ENCODE measurements at regions not wholly inside any gene's neighbourhood (a gene's known extent, or its start where the extent isn't known, plus 50 kb on each side); places are given as distances from the start of the nearest gene placed in this dataset.

DNA sequence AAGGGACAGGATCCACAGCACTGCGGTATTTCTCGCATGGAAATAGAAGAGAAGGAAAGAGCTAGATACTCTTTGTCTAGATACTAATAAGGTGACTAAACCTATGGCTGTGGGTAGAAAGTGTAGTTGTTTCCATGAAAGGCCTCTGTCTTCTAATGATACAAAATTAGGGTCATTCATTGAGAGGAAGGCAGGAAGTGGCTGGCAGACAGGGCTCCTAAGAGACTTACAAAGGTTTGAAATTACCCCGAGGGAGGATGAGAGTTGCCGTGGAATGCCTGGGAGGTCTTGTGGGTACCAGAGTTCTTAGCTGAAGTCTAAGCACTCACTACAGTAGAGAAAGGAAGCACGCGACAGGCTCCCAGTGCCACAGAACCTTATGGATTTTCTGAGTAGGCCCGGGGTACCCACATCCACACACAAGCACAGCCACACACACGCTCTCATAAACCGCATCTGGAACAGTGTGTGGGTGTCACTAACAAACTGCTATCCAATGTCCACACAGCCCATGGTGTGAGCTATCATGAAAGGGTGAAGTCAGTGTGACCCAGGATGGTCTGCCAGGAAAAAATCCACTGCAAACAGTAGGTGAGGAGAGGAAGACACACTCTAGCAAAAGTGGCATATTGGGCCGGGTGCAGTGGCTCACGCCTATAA, 221.4 kb downstream of the FAM43A start (continued):
- TF ChIP-seq GATA2 (CRISPR knock-in tag; IDR thresholded peaks at IDR 0.05) (no peak), CHD2 (IDR thresholded peaks at IDR 0.05; ENCODE audit: low read length, partially characterized antibody) (no peak), EZH2phosphoT487 (IDR thresholded peaks at IDR 0.05; ENCODE audit: borderline replicate concordance, low read depth) (no peak), TEAD4 (IDR thresholded peaks at IDR 0.05; ENCODE audit: borderline replicate concordance, insufficient read depth) (no peak)
- TF ChIP-seq, protein P1, sequence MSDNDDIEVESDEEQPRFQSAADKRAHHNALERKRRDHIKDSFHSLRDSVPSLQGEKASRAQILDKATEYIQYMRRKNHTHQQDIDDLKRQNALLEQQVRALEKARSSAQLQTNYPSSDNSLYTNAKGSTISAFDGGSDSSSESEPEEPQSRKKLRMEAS (IDR thresholded peaks at IDR 0.05; ENCODE audit: low read depth): no peak

DNA sequence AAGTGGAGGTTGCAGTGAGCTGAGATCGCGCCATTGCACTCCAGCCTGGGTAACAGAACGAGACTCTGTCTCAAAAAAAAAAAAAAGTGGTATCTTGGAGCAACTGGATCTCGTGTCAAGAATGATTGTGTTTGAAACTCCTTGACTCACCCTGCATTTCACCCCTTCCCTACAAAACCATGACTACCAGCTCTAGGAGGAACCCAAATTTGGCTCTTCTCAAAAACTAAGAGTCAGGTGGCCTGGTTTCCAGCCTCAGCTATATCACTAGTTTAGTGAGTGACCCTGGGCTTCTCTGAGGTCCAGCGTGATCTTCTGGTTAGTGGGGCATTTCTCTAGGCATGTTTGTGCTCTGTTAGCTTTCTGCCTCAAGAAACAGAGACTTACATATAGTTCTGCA, 222.1 kb downstream of the FAM43A start:
- WGBS (ENCODE audit: low lambda C conversion rate): 26% methylated on average over 5 of the region's 5 CpGs
- no peak overlapping the region for H3K4me3 ChIP-seq (ENCODE audit: low read depth in 2 of 2, low read length in 1 of 2)
- no peak overlapping the region for H3K9ac ChIP-seq
- H4K20me1 ChIP-seq (ENCODE audit: insufficient read depth): no peaks in the 10 kb centered on the region
- H2AFZ ChIP-seq (ENCODE audit: low read depth): no peak overlapping the region
- H3K9me2 ChIP-seq: no peaks in the 10 kb centered on the region
- peaks cover 11% of the 10 kb centered on the region; the same call in 1 of the 2 replicates for H3K27me3 ChIP-seq (ENCODE audit: insufficient read depth)
- TF ChIP-seq, protein P2, sequence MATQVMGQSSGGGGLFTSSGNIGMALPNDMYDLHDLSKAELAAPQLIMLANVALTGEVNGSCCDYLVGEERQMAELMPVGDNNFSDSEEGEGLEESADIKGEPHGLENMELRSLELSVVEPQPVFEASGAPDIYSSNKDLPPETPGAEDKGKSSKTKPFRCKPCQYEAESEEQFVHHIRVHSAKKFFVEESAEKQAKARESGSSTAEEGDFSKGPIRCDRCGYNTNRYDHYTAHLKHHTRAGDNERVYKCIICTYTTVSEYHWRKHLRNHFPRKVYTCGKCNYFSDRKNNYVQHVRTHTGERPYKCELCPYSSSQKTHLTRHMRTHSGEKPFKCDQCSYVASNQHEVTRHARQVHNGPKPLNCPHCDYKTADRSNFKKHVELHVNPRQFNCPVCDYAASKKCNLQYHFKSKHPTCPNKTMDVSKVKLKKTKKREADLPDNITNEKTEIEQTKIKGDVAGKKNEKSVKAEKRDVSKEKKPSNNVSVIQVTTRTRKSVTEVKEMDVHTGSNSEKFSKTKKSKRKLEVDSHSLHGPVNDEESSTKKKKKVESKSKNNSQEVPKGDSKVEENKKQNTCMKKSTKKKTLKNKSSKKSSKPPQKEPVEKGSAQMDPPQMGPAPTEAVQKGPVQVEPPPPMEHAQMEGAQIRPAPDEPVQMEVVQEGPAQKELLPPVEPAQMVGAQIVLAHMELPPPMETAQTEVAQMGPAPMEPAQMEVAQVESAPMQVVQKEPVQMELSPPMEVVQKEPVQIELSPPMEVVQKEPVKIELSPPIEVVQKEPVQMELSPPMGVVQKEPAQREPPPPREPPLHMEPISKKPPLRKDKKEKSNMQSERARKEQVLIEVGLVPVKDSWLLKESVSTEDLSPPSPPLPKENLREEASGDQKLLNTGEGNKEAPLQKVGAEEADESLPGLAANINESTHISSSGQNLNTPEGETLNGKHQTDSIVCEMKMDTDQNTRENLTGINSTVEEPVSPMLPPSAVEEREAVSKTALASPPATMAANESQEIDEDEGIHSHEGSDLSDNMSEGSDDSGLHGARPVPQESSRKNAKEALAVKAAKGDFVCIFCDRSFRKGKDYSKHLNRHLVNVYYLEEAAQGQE (IDR thresholded peaks at IDR 0.05; ENCODE audit: low read depth, low read length): no peak
- TF ChIP-seq POLR2AphosphoS5 (IDR thresholded peaks at IDR 0.05; ENCODE audit: low read depth, low read length) (no peak), NFIC (IDR thresholded peaks at IDR 0.05; ENCODE audit: borderline replicate concordance) (no peak), GABPA (IDR thresholded peaks at IDR 0.05; ENCODE audit: low read depth) (no peak), RCOR1 (IDR thresholded peaks at IDR 0.05; ENCODE audit: low read length) (no peak), EP300 (IDR thresholded peaks at IDR 0.05; ENCODE audit: borderline replicate concordance in 1 of 2, low read depth in 1 of 2, low read length in 1 of 2) (no peak), FOSL2 (IDR thresholded peaks at IDR 0.05; ENCODE audit: borderline replicate concordance, low read depth) (no peak), FOXJ3 (CRISPR knock-in tag; IDR thresholded peaks at IDR 0.05) (no peak), NRF1 (IDR thresholded peaks at IDR 0.05; ENCODE audit: low read depth, low read length) (no peak), ELF1 (IDR thresholded peaks at IDR 0.05) (no peak), CHD2 (IDR thresholded peaks at IDR 0.05; ENCODE audit: low read length, partially characterized antibody) (no peak), YY1 (IDR thresholded peaks at IDR 0.05; ENCODE audit: low read depth) (no peak), SIN3A (IDR thresholded peaks at IDR 0.05; ENCODE audit: borderline replicate concordance, low read depth, low read length) (no peak), RXRA (IDR thresholded peaks at IDR 0.05; ENCODE audit: borderline replicate concordance, low read depth) (no peak)
- TF ChIP-seq, protein P1 (IDR thresholded peaks at IDR 0.05; ENCODE audit: low read depth): no peak
- TF ChIP-seq, protein P3, sequence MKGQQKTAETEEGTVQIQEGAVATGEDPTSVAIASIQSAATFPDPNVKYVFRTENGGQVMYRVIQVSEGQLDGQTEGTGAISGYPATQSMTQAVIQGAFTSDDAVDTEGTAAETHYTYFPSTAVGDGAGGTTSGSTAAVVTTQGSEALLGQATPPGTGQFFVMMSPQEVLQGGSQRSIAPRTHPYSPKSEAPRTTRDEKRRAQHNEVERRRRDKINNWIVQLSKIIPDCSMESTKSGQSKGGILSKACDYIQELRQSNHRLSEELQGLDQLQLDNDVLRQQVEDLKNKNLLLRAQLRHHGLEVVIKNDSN (IDR thresholded peaks at IDR 0.05; ENCODE audit: borderline replicate concordance, low read depth): no peak
- TF ChIP-seq, protein P4, sequence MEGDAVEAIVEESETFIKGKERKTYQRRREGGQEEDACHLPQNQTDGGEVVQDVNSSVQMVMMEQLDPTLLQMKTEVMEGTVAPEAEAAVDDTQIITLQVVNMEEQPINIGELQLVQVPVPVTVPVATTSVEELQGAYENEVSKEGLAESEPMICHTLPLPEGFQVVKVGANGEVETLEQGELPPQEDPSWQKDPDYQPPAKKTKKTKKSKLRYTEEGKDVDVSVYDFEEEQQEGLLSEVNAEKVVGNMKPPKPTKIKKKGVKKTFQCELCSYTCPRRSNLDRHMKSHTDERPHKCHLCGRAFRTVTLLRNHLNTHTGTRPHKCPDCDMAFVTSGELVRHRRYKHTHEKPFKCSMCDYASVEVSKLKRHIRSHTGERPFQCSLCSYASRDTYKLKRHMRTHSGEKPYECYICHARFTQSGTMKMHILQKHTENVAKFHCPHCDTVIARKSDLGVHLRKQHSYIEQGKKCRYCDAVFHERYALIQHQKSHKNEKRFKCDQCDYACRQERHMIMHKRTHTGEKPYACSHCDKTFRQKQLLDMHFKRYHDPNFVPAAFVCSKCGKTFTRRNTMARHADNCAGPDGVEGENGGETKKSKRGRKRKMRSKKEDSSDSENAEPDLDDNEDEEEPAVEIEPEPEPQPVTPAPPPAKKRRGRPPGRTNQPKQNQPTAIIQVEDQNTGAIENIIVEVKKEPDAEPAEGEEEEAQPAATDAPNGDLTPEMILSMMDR (IDR thresholded peaks at IDR 0.05): no peak
- TF ChIP-seq, protein P5, sequence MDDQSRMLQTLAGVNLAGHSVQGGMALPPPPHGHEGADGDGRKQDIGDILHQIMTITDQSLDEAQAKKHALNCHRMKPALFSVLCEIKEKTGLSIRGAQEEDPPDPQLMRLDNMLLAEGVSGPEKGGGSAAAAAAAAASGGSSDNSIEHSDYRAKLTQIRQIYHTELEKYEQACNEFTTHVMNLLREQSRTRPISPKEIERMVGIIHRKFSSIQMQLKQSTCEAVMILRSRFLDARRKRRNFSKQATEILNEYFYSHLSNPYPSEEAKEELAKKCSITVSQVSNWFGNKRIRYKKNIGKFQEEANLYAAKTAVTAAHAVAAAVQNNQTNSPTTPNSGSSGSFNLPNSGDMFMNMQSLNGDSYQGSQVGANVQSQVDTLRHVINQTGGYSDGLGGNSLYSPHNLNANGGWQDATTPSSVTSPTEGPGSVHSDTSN (IDR thresholded peaks at IDR 0.05): no peak
- CTCF ChIA-PET: interaction anchor here (0.7 to 1.6 kb wide), 6 partner anchors 14 to 813 kb away, joined by 3 to 8 read pairs (median 3); no protein-coding TSS in a partner anchor
- H3K27ac ChIP-seq (ENCODE audit: low read depth in 2 of 2, low read length in 1 of 2): no peak overlapping the region
- H3K36me3 ChIP-seq (replicated peaks in 1 of 2; ENCODE audit: control insufficient read depth in 1 of 2, insufficient read depth in 2 of 2, low read length in 1 of 2): no peaks in the 10 kb centered on the region
- H3F3A ChIP-seq (replicated peaks; ENCODE audit: insufficient read depth): no peaks in the 10 kb centered on the region
- H3K79me2 ChIP-seq (ENCODE audit: insufficient read depth): no peaks in the 10 kb centered on the region
- no peaks in the 10 kb centered on the region; the same call in 1 of the 2 replicates for H3K9me3 ChIP-seq
- peaks cover 0 to 14% of the 10 kb centered on the region in 2 experiments; a peak in 1 of 4 replicates for H3K4me1 ChIP-seq (ENCODE audit: control insufficient read depth in 1 of 2, insufficient read depth in 2 of 2, low read depth in 1 of 2, low read length in 1 of 2)
- DNase-seq: no peak
- H3K4me2 ChIP-seq: no peak overlapping the region
- POLR2A ChIA-PET: no interaction called here
